Endothelial cell of umbilical vein (primary cell): ENCODE measurements at regions not wholly inside any gene's neighbourhood (a gene's known extent, or its start where the extent isn't known, plus 50 kb on each side); places are given as distances from the start of the nearest gene placed in this dataset.

Experiments used
- BruUV-seq: library from RNA; stranded (reverse); fragments of 400-500 nt; replicated peaks from 2 replicates; lab custom pipeline; 2021; lab: Mats Ljungman, UMichigan
- CTCF ChIA-PET: fragments of 300-600, 350-600 bp; sonication (Branson Sonifier 250); formaldehyde crosslinking; loops from one replicate; lab custom pipeline; 2021; ENCODE audit warnings: antibody characterized with exemption, inconsistent platforms; lab: Charles Lee
- POLR2A ChIA-PET: fragments of 300-600, 350-600 bp; sonication (Branson Sonifier 250); formaldehyde crosslinking; loops from one replicate; lab custom pipeline; 2021; ENCODE audit warnings: antibody characterized with exemption, inconsistent platforms; lab: Charles Lee
- DNase-seq: peaks from one replicate; pipeline ENCODE4 v3.0.0-alpha.2; 2011; ENCODE audit warnings: low read depth, low spot score
- FAIRE-seq: peaks from 2 replicates; lab custom pipeline; 2011; peaks lifted over from hg19 to GRCh38; lab: Jason Lieb, UNC
- H2AFZ ChIP-seq: 2 replicates; pipeline ENCODE4 v1.6.0; 2012; ENCODE audit warnings: low read depth, low read length, control low read depth, inconsistent platforms
- H3K27ac ChIP-seq: 2 replicates; pipeline ENCODE4 v1.5.1; 2011; ENCODE audit warnings: low read depth, mild to moderate bottlenecking, control low read depth, low read length, moderate library complexity; ENCODE audit not compliant: insufficient read depth
- H3K27me3 ChIP-seq, 2 experiments: 2 replicates each; pipeline versions ENCODE4 v1.6.0 to v1.6.1; 2011; ENCODE audit warnings: low read length in 2 of 2, mixed read lengths in 1 of 2; ENCODE audit not compliant: control insufficient read depth in 2 of 2, insufficient read depth in 2 of 2
- H3K36me3 ChIP-seq, 2 experiments: 2 replicates in 1 of 2; 3 replicates in 1 of 2; pipeline ENCODE4 v1.5.1; 2011; ENCODE audit warnings: low read length in 2 of 2, mild to moderate bottlenecking in 1 of 2, moderate library complexity in 1 of 2; ENCODE audit not compliant: control insufficient read depth in 2 of 2, insufficient read depth in 2 of 2; ENCODE audit errors: extremely low read depth in 1 of 2
- H3K4me1 ChIP-seq: 3 replicates; pipeline ENCODE4 v1.5.1; 2011; ENCODE audit warnings: mild to moderate bottlenecking, low read length; ENCODE audit not compliant: control insufficient read depth, insufficient read depth; ENCODE audit errors: extremely low read depth
- H3K4me2 ChIP-seq: 2 replicates; pipeline ENCODE4 v1.6.1; 2011; ENCODE audit warnings: low read length, control low read depth, mixed read lengths; ENCODE audit not compliant: insufficient read depth
- H3K4me3 ChIP-seq, 3 experiments: fragments of 200-600 bp in 1 of 3; sonication (generic), shearing (Covaris generic) in 1 of 3; replicated peaks in 1 of 3; 2 replicates each; pipeline ENCODE4 v1.5.1; 2011 to 2016; ENCODE audit warnings: control low read depth in 3 of 3, low read length in 3 of 3, mild to moderate bottlenecking in 2 of 3, inconsistent platforms in 1 of 3, low read depth in 1 of 3, moderate library complexity in 1 of 3; ENCODE audit not compliant: insufficient read depth in 1 of 3
- H3K79me2 ChIP-seq: 2 replicates; pipeline ENCODE4 v1.6.0; 2012; ENCODE audit warnings: low read length, inconsistent platforms; ENCODE audit not compliant: control insufficient read depth, insufficient read depth
- H3K9ac ChIP-seq: replicated peaks from 2 replicates; pipeline ENCODE3; 2011; ENCODE audit warnings: low read length, control low read depth; ENCODE audit not compliant: insufficient read depth; ENCODE audit errors: extremely low read depth
- H3K9me1 ChIP-seq: replicated peaks from 3 replicates; pipeline ENCODE4 v1.6.0; 2011; ENCODE audit warnings: mild to moderate bottlenecking, low read length; ENCODE audit not compliant: control insufficient read depth, insufficient read depth; ENCODE audit errors: extremely low read depth
- H3K9me3 ChIP-seq: replicated peaks from 2 replicates; pipeline ENCODE4 v1.5.1; 2012; ENCODE audit warnings: low read length, inconsistent platforms; ENCODE audit not compliant: control insufficient read depth, insufficient read depth
- H4K20me1 ChIP-seq: replicated peaks from 2 replicates; pipeline ENCODE3; 2011; ENCODE audit warnings: mild to moderate bottlenecking, low read length; ENCODE audit not compliant: control insufficient read depth, insufficient read depth; ENCODE audit errors: extremely low read depth
- CTCF ChIP-seq, 2 donors: IDR thresholded peaks; 1 replicate in 1 of 2; 2 replicates in 1 of 2; pipeline ENCODE4 v1.5.1; 2011; ENCODE audit warnings: low read length in 2 of 2, mild to moderate bottlenecking in 2 of 2, moderate library complexity in 2 of 2, control low read depth in 1 of 2, inconsistent platforms in 1 of 2, low read depth in 1 of 2; ENCODE audit not compliant: insufficient read depth in 1 of 2; ENCODE audit errors: extremely low read depth in 1 of 2
- FOS ChIP-seq: IDR thresholded peaks from 2 replicates; pipeline ENCODE4 v1.6.1; 2011; ENCODE audit warnings: mild to moderate bottlenecking, low read length, moderate library complexity, borderline replicate concordance; ENCODE audit not compliant: insufficient read depth
- JUN ChIP-seq: IDR thresholded peaks from 2 replicates; pipeline ENCODE4 v1.6.1; 2011; ENCODE audit warnings: borderline replicate concordance, low read depth; ENCODE audit not compliant: insufficient read length, insufficient read depth
- dilution Hi-C: fragments of 300-500 bp; cut with MboI; formaldehyde crosslinking; loops from one replicate; pipeline ENCODE4 v1.15.0; 2019; ENCODE audit warnings: low sequenced_read_pairs; ENCODE audit not compliant: extremely low pct_ligation_motif_present
- intact Hi-C: fragments of 100-400 bp; cut with micrococcal nuclease; formaldehyde crosslinking; loops from one replicate; pipeline ENCODE4 v1.10.0; 2022

GRCh38 chr4:10750714-10751113 is 66.1 kb upstream of the CLNK start:
- Histone ChIP-seq H3K4me1 (no peaks in the 10 kb centered on the region), H4K20me1 (no peaks in the 10 kb centered on the region), H2AFZ (no peak overlapping the region), H3K79me2 (no peaks in the 10 kb centered on the region), H3K27me3 (no peaks in the 10 kb centered on the region), H3K36me3 (no peaks in the 10 kb centered on the region), H3K4me3 (no peak overlapping the region), H3K9me3 (no peaks in the 10 kb centered on the region), H3K9me1 (no peaks in the 10 kb centered on the region), H3K27ac (no peak overlapping the region), H3K4me2 (no peak overlapping the region), H3K9ac (no peak overlapping the region)
- DNase-seq (no peak), FAIRE-seq (no peak)
- TF ChIP-seq JUN, result no peak
- ChIA-PET CTCF (no interaction called here), POLR2A (no interaction called here)
- dilution Hi-C loops, result no loop called here
- intact Hi-C loops, result no loop called here
- BruUV-seq, result no TSS peak

GRCh38 chr4:10747186-10747585 is 62.6 kb upstream of the CLNK start:
- Histone ChIP-seq H3K4me2 (no peak overlapping the region), H3K9me3 (no peaks in the 10 kb centered on the region), H3K4me3 (no peak overlapping the region), H4K20me1 (no peaks in the 10 kb centered on the region), H3K9ac (no peak overlapping the region), H3K79me2 (no peaks in the 10 kb centered on the region), H2AFZ (no peak overlapping the region), H3K36me3 (no peaks in the 10 kb centered on the region), H3K27me3 (no peaks in the 10 kb centered on the region), H3K4me1 (no peaks in the 10 kb centered on the region), H3K27ac (no peak overlapping the region), H3K9me1 (no peaks in the 10 kb centered on the region)
- POLR2A ChIA-PET, result no interaction called here
- no peak for FAIRE-seq
- no peak for DNase-seq
- CTCF ChIA-PET, result interaction anchor here (1.3 kb wide), 1 partner anchor 124 kb away, joined by 3 read pairs; no protein-coding TSS in a partner anchor
- intact Hi-C loops, result no loop called here
- no peak for TF ChIP-seq FOS
- TF ChIP-seq CTCF (IDR thresholded peaks at IDR 0.05; ENCODE audit: extremely low read depth in 1 of 2, insufficient read depth in 1 of 2, low read depth in 1 of 2, low read length in 2 of 2), result no peak
- no TSS peak for BruUV-seq
- dilution Hi-C loops, result no loop called here
